SK-N-SH (cell line): ENCODE measurements at regions not wholly inside any gene's neighbourhood (a gene's known extent, or its start where the extent isn't known, plus 50 kb on each side); places are given as distances from the start of the nearest gene placed in this dataset.

Experiments
- CTCF ChIP-seq: fragments of 200-600 bp; sonication (generic); IDR thresholded peaks from 2 replicates; pipeline ENCODE4 v1.6.1; 2017; ENCODE audit warnings: antibody characterized with exemption, mild to moderate bottlenecking, moderate library complexity
- EZH2phosphoT487 ChIP-seq: fragments of 200-600 bp; sonication (generic); IDR thresholded peaks from 2 replicates; pipeline ENCODE4 v1.6.1; 2017; ENCODE audit warnings: low read depth, mixed run types, mild to moderate bottlenecking, antibody characterized with exemption, moderate library complexity, borderline replicate concordance
- POLR2AphosphoS5 ChIP-seq: IDR thresholded peaks from 2 replicates; pipeline ENCODE4 v1.6.1; 2012; ENCODE audit warnings: low read depth, low read length
- SIN3A ChIP-seq: IDR thresholded peaks from 2 replicates; pipeline ENCODE4 v1.6.1; 2012; ENCODE audit warnings: low read depth, mild to moderate bottlenecking, low read length, moderate library complexity, borderline replicate concordance
- TCF12 ChIP-seq: IDR thresholded peaks from 2 replicates; pipeline ENCODE4 v1.4.0; 2012
- USF2 ChIP-seq: fragments of 150-350 bp; IDR thresholded peaks from 2 replicates; pipeline ENCODE4 v1.6.1; 2017; ENCODE audit warnings: antibody characterized with exemption, low read length, low read depth, borderline replicate concordance

- no peak for TF ChIP-seq TCF12
- no peak for TF ChIP-seq EZH2phosphoT487
- TF ChIP-seq SIN3A, result no peak
- TF ChIP-seq CTCF, result no peak
- TF ChIP-seq USF2, result no peak
- no peak for TF ChIP-seq POLR2AphosphoS5
These were observed 746.5 kb upstream of the CHRM3 start for GRCh38 chr1:238639861-238640260.
